AG09319 (cell line): ENCODE measurements at regions not wholly inside any gene's neighbourhood (a gene's known extent, or its start where the extent isn't known, plus 50 kb on each side); places are given as distances from the start of the nearest gene placed in this dataset.
"Not testable (repeated sequence)": the region's sequence is repeated elsewhere in the genome, so short reads cannot be mapped to it uniquely, and the experiment has no call there.

Source experiments
- DNase-seq: peaks from one replicate; pipeline ENCODE4 v3.0.0-alpha.2; 2010; ENCODE audit warnings: low read depth; ENCODE audit errors: extremely low read depth
- TF ChIP-seq, protein P1 (sequence below): IDR thresholded peaks from 2 replicates; pipeline ENCODE4 v1.5.1; 2011; ENCODE audit warnings: low read depth, mild to moderate bottlenecking, inconsistent platforms, low read length, moderate library complexity

DNA sequence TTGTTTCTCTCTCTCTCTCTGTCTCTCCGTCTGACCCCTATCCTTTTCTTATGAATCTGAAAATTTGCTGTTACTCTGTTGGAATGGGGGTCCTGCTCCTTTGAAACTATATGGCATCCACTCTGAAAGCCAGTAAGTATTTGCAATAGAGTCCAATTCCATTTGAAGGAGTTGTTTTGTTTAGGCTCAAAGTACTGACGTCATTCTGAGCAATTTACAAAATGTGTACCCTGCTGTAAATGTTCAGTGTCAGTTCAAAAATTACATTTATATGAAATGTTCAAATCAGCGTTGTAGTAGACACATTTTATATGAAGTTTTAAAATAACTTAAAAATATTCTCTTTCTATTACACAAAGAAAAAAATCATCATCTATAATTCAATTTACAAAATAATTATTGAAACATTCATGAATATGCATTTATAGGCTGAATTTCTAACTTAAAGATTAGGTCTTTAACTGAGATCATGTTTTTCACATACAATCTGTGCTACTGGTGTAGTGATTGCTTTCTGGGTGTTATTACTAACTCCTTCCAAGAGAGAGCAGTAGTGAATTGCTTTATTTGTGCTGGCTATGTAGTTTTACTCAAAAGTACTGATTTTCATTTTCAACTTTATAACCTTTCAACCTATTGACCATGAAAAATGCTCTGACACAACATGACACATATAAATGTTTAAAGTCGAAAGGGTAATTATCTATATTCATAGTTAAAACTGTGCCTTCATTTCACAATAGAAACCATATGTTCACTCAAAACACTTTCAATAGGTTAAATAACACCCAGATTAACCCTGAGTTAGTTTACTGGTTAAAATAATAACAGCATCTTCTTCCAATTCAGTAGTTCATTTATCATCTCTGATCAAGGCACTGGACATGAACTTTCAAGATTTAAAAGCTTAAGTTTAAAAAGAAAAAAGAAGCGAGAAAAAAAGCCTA is 253.1 kb upstream of the ADGRL4 start:
- TF ChIP-seq, protein P1, sequence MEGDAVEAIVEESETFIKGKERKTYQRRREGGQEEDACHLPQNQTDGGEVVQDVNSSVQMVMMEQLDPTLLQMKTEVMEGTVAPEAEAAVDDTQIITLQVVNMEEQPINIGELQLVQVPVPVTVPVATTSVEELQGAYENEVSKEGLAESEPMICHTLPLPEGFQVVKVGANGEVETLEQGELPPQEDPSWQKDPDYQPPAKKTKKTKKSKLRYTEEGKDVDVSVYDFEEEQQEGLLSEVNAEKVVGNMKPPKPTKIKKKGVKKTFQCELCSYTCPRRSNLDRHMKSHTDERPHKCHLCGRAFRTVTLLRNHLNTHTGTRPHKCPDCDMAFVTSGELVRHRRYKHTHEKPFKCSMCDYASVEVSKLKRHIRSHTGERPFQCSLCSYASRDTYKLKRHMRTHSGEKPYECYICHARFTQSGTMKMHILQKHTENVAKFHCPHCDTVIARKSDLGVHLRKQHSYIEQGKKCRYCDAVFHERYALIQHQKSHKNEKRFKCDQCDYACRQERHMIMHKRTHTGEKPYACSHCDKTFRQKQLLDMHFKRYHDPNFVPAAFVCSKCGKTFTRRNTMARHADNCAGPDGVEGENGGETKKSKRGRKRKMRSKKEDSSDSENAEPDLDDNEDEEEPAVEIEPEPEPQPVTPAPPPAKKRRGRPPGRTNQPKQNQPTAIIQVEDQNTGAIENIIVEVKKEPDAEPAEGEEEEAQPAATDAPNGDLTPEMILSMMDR, result peak; percentile 67
- DNase-seq, result peak; percentile 23

DNA sequence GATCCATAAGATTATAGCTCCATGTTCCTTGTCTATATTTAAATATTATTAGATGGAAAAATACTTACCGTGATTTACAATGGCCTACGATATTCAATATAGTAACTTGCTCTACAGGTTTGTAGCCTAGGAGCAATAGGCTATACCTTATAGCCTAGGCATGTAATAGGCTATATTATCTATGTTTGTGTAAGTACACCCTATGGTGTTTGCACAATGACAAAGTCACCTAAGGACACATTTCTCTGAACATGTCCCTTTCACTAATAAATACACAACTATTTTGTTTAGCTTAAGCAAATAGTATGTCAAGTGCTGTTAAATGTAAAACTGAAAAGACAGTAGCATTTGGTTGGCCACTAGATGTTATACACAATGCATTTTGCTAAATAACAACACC is 248.9 kb upstream of the ADGRL4 start:
- DNase-seq, result no peak
- TF ChIP-seq, protein P1, result no peak

DNA sequence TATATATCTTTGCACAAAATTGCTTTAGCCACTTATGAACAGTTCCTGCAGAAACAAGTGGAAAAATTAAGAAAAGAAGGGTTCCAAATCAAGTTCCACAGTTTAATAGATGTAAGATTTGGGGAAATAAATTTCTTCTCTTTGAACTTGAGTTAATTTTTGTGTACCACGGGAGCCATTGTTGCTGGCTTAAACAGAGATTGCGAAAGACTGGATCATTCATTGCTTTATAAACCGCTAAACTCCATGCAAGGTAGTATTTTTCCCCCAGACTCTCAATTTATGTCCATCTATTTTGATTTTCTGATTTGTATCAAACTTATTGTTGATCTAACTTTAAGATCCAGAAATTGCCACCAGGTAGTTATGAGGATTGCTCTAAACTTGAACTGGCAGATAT is 246.1 kb upstream of the ADGRL4 start:
- DNase-seq, result no peak
- TF ChIP-seq, protein P1, result no peak

DNA sequence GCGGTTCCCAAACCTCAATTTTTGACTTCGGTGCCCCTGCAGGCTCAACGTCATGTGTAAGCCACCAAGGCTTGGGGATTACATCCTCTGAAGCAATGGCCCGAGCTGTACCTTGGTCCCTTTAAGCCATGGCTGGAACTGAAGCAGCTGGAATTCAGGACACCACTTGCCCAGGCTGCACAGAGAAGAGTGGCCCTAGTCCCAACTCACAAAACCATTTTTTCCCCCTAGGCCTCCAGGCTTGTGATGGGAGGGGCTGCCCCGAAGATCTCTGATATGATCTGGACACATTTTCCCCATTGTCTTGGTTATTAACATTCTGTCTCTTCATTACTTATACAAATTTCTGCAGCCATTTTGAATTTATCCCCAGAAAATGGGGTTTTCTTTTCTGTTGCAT is 233.3 kb upstream of the ADGRL4 start:
- no peak for DNase-seq
- TF ChIP-seq, protein P1, result no peak

DNA sequence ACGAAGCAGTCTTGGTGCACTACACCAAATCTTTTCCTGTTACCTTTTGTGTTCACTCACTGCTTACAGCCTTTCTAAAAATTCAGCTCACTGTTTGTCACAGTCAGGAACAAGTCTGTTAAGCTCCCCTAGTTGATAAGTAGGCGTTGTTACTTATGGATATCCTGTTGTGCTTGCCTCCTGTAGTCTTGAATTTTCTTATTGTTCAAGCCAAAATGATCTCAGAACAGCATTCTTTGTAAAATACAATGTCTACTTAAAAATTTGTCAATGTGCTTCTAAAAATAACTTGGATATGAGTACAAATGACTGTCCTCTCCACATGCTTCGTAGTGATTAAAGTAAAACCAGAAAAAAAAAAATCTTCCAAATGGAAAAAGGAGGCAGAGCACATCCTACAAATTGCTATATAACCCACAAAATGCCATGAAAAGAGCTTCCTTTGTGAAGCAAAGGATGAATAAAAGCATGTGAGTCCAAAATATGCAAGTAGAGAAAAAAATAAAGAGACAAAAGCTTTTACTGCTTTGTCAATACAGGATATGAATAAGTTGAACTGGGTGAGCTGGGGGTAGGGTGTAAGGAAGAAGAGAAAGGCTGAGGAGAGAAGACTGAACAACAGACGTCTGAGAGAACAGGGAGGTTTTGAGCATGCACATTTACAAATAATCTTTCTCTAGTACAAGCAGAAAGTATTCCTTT is 228.9 kb upstream of the ADGRL4 start:
- no peak for DNase-seq
- TF ChIP-seq, protein P1, result no peak

DNA sequence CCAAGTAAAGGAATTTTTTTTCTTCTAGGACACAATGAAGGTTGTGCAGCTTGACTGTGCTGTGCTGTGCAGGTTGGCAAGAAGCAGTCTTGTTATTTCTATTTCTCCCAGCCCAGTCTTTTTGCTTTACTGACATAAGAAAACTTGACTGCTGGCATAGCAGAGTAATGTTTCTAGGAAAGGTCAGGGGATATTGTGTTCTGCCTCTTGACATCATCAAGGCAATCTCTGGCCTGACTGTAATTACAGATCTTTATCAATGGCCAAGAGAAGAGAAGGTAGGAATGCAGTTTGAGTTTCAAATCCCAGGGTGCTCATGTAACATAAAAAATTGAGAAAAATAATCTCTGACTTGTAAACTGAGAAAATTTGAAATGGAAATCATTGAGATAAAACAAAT is 226.3 kb upstream of the ADGRL4 start:
- no peak for DNase-seq
- TF ChIP-seq, protein P1, result no peak

DNA sequence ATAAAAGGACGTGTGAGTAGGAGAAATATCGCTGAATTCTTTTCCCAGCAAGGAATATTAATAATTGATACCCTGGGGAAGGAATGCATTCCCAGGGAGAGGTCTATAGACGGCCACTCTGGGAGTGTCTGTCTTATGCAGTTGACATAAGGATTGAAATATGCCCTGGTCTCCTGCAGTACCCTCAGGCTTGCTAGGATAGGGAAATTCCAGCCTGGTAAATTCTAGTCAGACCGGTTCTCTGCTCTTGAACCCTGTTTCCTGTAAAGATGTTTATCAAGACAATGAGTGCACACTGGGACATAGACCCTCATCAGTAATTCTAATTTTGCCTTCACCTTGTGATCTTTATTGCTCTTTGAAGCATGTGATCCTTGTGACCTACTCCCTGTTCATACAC is 224.2 kb upstream of the ADGRL4 start:
- DNase-seq, result not testable (repeated sequence)
